HG03045 (cell line): ENCODE measurements at regions not wholly inside any gene's neighbourhood (a gene's known extent, or its start where the extent isn't known, plus 50 kb on each side); places are given as distances from the start of the nearest gene placed in this dataset.

Experiments
- ATAC-seq: cut with Tn5 transposase; IDR thresholded peaks from one replicate; pipeline ENCODE4 v1.9.1; 2021; ENCODE audit warnings: mild to moderate bottlenecking, moderate library complexity; ENCODE audit not compliant: unreplicated experiment

- no peak for ATAC-seq
These were observed 340.3 kb upstream of the TRAM1L1 start for GRCh38 chr4:117425636-117426035.

DNA sequence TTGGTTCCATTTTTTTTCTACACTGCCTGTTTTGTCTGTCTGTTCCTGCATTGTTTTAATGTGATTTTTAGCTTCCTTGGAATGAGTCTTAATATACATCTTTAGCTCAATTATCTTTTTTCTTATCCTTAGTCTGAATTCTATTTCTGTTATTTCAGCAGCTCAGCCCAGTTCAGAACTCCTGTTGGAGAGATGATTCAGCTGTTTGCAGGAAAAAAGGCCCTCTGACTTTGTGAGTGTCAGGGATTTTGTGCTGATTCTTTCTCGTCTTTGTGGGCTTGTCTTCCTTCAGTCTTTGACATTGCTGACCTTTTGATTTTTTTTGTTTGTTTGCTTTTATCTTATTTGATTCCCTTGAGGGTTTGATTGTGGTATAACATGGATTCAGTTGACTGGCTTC is 343.2 kb upstream of the TRAM1L1 start:
- no peak for ATAC-seq

DNA sequence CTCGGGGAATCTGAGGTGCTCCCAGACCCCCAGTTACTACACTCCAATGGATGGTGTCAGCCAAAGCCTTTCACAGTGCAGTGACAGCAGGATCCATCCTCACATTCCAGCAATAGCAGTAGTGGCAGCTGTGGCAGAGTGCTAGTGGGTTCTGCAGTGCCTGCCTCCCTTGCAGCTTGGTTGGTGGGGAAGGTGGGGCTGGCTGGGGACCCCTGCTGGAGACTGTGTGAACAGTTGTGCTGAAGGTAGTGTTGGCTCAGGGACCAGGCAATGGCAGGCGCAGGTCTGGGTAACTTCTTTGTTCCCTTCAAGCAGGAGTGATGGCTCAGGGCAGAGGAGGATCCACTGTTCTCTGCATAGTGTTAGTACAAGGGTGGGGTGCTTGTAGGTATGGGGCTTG is 343.7 kb upstream of the TRAM1L1 start:
- no peak for ATAC-seq

GRCh38 chr4:117429506-117429905 is 344.1 kb upstream of the TRAM1L1 start:
- no peak for ATAC-seq

GRCh38 chr4:117434424-117434823 is 349.0 kb upstream of the TRAM1L1 start:
- ATAC-seq: no peak

GRCh38 chr4:117447925-117448324 is 362.5 kb upstream of the TRAM1L1 start:
- ATAC-seq: no peak

GRCh38 chr4:117455088-117455487 is 369.7 kb upstream of the TRAM1L1 start:
- ATAC-seq: no peak

GRCh38 chr4:117466388-117466787 is 381.0 kb upstream of the TRAM1L1 start:
- no peak for ATAC-seq

- no peak for ATAC-seq
These were observed 382.0 kb upstream of the TRAM1L1 start for GRCh38 chr4:117467404-117467803.

DNA sequence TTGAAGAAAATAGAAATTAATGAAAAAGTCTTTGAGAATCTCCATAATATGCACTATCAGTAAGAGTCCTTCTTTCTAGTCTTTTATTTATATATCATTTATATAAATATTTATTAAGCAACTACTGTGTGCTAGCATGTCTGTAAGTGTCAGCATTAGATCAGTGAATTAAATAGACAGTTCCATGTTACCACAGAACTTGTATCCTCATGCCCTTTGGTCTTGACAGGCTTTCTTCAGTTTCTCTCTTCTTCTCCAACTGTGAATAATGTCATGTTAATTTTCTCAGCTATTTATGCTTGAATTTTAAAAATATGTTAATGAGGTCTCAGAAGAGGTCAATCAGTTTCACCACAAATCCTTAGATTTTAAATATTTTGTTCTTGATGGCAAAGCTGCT is 389.6 kb upstream of the TRAM1L1 start:
- no peak for ATAC-seq

GRCh38 chr4:117477925-117478324 is 392.5 kb upstream of the TRAM1L1 start:
- ATAC-seq: no peak

DNA sequence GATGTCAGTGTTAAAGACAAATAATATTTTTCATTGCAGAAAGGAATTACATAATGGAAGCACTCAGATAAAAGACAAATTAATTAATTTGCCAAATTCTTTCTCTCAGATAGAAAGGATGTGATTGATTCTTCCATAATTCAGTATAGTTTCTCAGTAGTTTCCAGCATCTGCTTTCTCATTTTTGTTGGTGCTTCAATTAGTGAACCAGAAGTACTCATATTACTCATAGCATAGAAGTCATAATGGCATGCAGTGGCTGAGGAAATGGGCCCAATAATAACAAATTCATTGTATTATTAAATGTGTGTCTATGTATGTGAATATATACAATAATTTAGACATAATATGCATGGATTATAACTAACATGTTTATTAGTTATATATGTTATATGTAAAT is 393.3 kb upstream of the TRAM1L1 start:
- no peak for ATAC-seq

DNA sequence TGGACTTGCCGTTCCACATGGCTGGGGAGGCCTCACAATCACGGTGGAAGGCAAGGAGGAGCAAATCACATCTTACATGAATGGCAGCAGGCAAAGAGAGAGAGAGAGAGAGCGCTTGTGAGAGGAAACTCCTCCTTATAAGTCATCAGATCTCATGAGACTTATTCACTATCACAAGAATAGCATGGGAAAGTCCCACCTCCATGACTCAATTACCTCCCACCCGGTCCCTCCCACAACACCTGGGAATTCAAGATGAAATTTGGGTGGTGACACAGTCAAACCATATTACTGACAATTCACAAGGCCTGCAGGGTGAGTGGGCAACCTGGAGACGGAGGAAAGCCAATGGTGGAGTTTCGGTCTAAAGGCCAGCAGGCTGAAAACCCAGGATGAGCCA is 394.3 kb upstream of the TRAM1L1 start:
- ATAC-seq: no peak

- no peak for ATAC-seq
These were observed 396.4 kb upstream of the TRAM1L1 start for GRCh38 chr4:117481742-117482141.

GRCh38 chr4:117488692-117489091 is 403.3 kb upstream of the TRAM1L1 start:
- no peak for ATAC-seq

- no peak for ATAC-seq
These were observed 403.7 kb upstream of the TRAM1L1 start for GRCh38 chr4:117489107-117489506.

DNA sequence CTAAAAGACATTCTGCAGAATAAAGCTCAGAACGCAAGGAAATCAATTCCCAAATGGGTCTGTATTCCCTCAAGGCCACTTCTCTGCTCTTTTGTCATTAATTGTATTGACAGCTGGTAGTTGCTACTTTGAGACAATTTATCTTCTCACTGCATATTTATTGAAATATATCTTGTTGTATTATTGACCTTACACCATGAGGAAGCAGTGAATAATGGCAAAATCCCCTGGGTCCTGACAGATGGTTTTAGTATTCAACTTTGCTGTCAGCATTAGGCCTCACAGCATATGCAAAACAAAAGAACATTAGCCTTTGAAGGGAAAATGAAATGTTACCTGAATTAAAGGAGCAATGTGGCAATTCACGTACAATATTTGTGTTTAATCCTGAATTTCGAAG is 406.1 kb upstream of the TRAM1L1 start:
- ATAC-seq: no peak

DNA sequence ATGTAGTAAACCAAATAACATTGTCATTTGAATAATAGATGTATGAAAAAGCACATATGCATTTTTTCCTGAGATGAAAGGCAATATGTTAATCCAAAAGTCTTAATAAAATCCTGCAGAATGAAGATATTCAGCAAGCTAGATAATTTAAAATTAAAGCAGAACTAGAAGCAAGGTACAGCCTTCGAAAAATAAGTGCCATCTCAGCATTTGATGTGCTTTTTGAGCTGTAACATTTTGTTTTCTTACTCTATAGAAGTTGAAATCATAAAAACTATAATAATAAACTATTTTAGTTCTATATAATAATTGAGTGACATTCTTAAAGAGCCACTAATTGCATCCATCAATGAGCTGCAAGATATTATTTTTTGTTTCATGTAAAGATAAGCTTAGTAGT is 410.4 kb upstream of the TRAM1L1 start:
- ATAC-seq: no peak

- ATAC-seq: no peak
These were observed 427.0 kb upstream of the TRAM1L1 start for GRCh38 chr4:117512414-117512813.

DNA sequence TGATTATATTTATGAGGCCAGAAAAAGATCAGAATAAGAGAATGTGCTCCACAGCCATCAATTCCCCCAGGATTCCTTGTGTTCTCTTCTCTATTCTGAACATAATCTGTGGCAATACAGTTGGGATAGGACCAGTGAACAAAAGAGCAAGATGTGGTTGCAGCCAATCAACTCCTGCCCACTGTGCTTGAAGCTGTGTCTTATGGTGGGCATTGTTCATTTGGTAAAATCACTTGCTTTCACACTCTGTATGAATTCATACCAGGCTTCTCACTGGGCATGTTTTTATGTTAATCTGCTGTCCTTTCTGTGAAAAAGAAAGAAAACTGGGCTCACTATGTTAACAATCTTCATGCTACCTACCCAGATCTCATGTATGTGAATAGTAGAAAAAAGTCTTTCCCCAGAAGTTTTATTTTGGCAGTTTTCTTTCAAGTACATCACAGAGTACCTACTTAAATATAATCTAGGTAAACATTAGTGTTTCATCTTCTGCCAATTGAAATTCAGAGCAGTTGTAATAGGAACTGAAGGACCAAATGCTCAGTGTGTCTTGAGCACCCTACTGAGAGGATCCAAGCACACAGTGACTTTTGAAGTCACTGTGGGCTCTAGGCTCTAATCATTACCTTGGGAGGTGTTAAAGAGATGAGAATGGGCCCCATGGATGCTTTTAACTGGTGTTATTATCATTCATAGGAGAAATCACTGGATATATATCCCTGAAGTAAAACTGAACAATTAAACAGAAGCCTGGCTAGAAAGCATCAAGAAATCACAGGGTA is 429.2 kb upstream of the TRAM1L1 start:
- no peak for ATAC-seq

- ATAC-seq: no peak
These were observed 430.5 kb upstream of the TRAM1L1 start for GRCh38 chr4:117515921-117516320.

DNA sequence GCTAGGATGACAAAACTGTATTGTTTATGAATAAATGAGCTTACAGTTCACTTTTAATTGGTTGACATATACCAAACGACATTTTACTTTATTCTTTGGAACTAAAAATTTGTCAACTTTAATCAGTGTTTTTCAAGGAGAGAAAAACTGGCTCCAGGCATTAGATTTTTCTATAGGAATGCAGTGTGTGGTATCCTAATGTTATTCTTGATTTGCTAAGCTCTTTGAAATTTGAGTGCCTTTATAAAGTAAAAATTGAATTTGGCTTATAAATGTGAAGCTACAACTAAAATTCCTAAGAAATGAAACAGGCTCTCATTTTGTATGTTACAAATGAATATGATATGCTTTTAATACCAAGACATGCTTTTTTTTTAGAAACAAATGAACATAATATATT is 442.2 kb upstream of the TRAM1L1 start:
- ATAC-seq: no peak

DNA sequence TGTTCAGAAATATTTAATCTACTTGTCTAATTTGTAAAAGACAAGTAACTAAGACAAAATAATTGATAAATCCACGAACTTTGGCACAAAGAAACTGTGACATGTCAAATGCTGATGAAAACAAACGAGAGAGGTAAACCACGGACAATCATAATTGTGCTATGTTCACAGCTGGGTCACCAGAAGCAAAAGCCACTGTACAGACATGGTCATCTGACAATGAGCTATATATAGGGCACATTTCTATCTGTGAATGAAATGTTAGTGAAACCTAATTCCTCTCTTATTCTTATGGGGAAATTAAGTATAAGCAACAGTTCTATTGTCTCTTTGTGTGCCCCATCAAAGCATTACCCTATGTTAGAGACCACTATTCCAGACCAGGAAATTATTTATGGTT is 444.0 kb upstream of the TRAM1L1 start:
- ATAC-seq: no peak
